SK-N-SH treated with all-trans-retinoic acid at 6 μM for 48 hours (cell line): ENCODE measurements at regions not wholly inside any gene's neighbourhood (a gene's known extent, or its start where the extent isn't known, plus 50 kb on each side); places are given as distances from the start of the nearest gene placed in this dataset.

ENCODE experiments used
- ATAC-seq: fragments of 200-7000 bp; cut with Tn5 transposase; 3 replicates; pipeline ENCODE4 v1.9.1; 2020; ENCODE audit warnings: mild to moderate bottlenecking, moderate library complexity
- ARNTL ChIP-seq: fragments of 450-650 bp; formaldehyde crosslinking; IDR thresholded peaks from 2 replicates; pipeline ENCODE4 v1.5.0; 2020; ENCODE audit warnings: low read depth, mild to moderate bottlenecking, moderate library complexity, borderline replicate concordance
- BACH2 ChIP-seq: fragments of 250-450 bp; sonication (Bioruptor Pico); IDR thresholded peaks from 2 replicates; pipeline ENCODE4 v1.9.0; 2021; ENCODE audit warnings: mild to moderate bottlenecking, borderline replicate concordance
- CREB5 ChIP-seq: fragments of 250-450 bp; sonication (Bioruptor Pico); IDR thresholded peaks from 2 replicates; pipeline ENCODE4 v1.5.1; 2020; ENCODE audit warnings: low read depth, mild to moderate bottlenecking, moderate library complexity
- CSRNP3 ChIP-seq: fragments of 250-450 bp; sonication (Bioruptor Pico); IDR thresholded peaks from 2 replicates; pipeline ENCODE4 v1.5.1; 2021; ENCODE audit warnings: mild to moderate bottlenecking, moderate library complexity
- ESRRG ChIP-seq: fragments of 250-450 bp; sonication (Bioruptor Pico); IDR thresholded peaks from 2 replicates; pipeline ENCODE4 v1.6.1; 2021; ENCODE audit warnings: mild to moderate bottlenecking
- GLIS3 ChIP-seq: fragments of 250-450 bp; sonication (Bioruptor Pico); IDR thresholded peaks from 2 replicates; pipeline ENCODE4 v1.5.0; 2020; ENCODE audit warnings: mild to moderate bottlenecking, moderate library complexity
- ISL1 ChIP-seq: fragments of 250-450 bp; sonication (Bioruptor Pico); IDR thresholded peaks from 2 replicates; pipeline ENCODE4 v2.1.2; 2022; ENCODE audit warnings: mild to moderate bottlenecking, moderate library complexity
- OSR1 ChIP-seq: fragments of 250-450 bp; sonication (Bioruptor Pico); IDR thresholded peaks from 2 replicates; pipeline ENCODE4 v1.8.0; 2022; ENCODE audit warnings: moderate library complexity, mild to moderate bottlenecking, inconsistent platforms
- PATZ1 ChIP-seq: fragments of 250-450 bp; sonication (Bioruptor Pico); IDR thresholded peaks from 2 replicates; pipeline ENCODE4 v1.8.0; 2020; ENCODE audit warnings: mild to moderate bottlenecking, moderate library complexity, borderline replicate concordance
- POU6F1 ChIP-seq: fragments of 250-450 bp; sonication (Bioruptor Pico); IDR thresholded peaks from 2 replicates; pipeline ENCODE4 v1.8.0; 2021; ENCODE audit warnings: low read depth, mild to moderate bottlenecking, moderate library complexity, borderline replicate concordance
- PPARA ChIP-seq: fragments of 250-450 bp; sonication (Bioruptor Pico); IDR thresholded peaks from 2 replicates; pipeline ENCODE4 v1.5.0; 2020; ENCODE audit warnings: mild to moderate bottlenecking, borderline replicate concordance
- RARB ChIP-seq: fragments of 250-450 bp; sonication (Bioruptor Pico); IDR thresholded peaks from 2 replicates; pipeline ENCODE4 v1.8.0; 2021; ENCODE audit warnings: mild to moderate bottlenecking, moderate library complexity
- SNAI2 ChIP-seq: fragments of 250-450 bp; sonication (Bioruptor Pico); IDR thresholded peaks from 2 replicates; pipeline ENCODE4 v1.5.0; 2020; ENCODE audit warnings: mild to moderate bottlenecking, moderate library complexity
- TCF4 ChIP-seq: fragments of 250-450 bp; sonication (Bioruptor Pico); IDR thresholded peaks from 2 replicates; pipeline ENCODE4 v1.8.0; 2021; ENCODE audit warnings: mild to moderate bottlenecking, moderate library complexity, borderline replicate concordance
- TOX ChIP-seq: fragments of 250-450 bp; sonication (Bioruptor Pico); IDR thresholded peaks from 2 replicates; pipeline ENCODE4 v1.8.0; 2021; ENCODE audit warnings: mild to moderate bottlenecking, moderate library complexity, borderline replicate concordance
- TSHZ2 ChIP-seq: fragments of 250-450 bp; sonication (Bioruptor Pico); IDR thresholded peaks from 2 replicates; pipeline ENCODE4 v1.5.0; 2020; ENCODE audit warnings: mild to moderate bottlenecking, moderate library complexity
- ZFP3 ChIP-seq: fragments of 250-450 bp; sonication (Bioruptor Pico); IDR thresholded peaks from 2 replicates; pipeline ENCODE4 v1.5.0; 2020; ENCODE audit warnings: mild to moderate bottlenecking, moderate library complexity
- ZFP30 ChIP-seq: fragments of 450-650 bp; formaldehyde crosslinking; IDR thresholded peaks from 2 replicates; pipeline ENCODE4 v1.5.0; 2022; ENCODE audit warnings: mild to moderate bottlenecking, moderate library complexity
- ZNF565 ChIP-seq: fragments of 450-650 bp; formaldehyde crosslinking; conservative IDR thresholded peaks from 2 replicates; pipeline ENCODE4 v1.5.0; 2020; ENCODE audit warnings: low read depth, mild to moderate bottlenecking, moderate library complexity
- ZNF70 ChIP-seq: fragments of 450-650 bp; formaldehyde crosslinking; IDR thresholded peaks from 2 replicates; pipeline ENCODE4 v1.5.0; 2020; ENCODE audit warnings: mild to moderate bottlenecking, moderate library complexity
- ZNF8 ChIP-seq: fragments of 450-650 bp; formaldehyde crosslinking; IDR thresholded peaks from 2 replicates; pipeline ENCODE4 v1.5.0; 2020; ENCODE audit warnings: mild to moderate bottlenecking, moderate library complexity

GRCh38 chr19:27868007-27868406 lies 1344.9 kb downstream of the UQCRFS1 start:
- TF ChIP-seq BACH2 (CRISPR knock-in tag) (no peak), PATZ1 (CRISPR knock-in tag) (no peak), CREB5 (CRISPR knock-in tag) (no peak), ARNTL (CRISPR knock-in tag) (no peak), RARB (CRISPR knock-in tag) (no peak), GLIS3 (CRISPR knock-in tag) (no peak), POU6F1 (CRISPR knock-in tag) (no peak), PPARA (CRISPR knock-in tag) (no peak), TCF4 (CRISPR knock-in tag) (no peak), OSR1 (no peak), ZNF8 (CRISPR knock-in tag) (no peak), TSHZ2 (no peak), ZNF70 (CRISPR knock-in tag) (no peak), ESRRG (CRISPR knock-in tag) (no peak), TOX (CRISPR knock-in tag) (no peak), SNAI2 (CRISPR knock-in tag) (no peak), CSRNP3 (no peak), ZFP30 (CRISPR knock-in tag) (no peak), ZNF565 (CRISPR knock-in tag) (no peak), ZFP3 (CRISPR knock-in tag) (no peak)
- ATAC-seq, result no peak

- ATAC-seq, result no peak
- TF ChIP-seq ZFP30 (CRISPR knock-in tag), result no peak
- TF ChIP-seq SNAI2 (CRISPR knock-in tag), result no peak
- no peak for TF ChIP-seq PATZ1 (CRISPR knock-in tag)
- TF ChIP-seq TSHZ2, result no peak
- no peak for TF ChIP-seq PPARA (CRISPR knock-in tag)
- no peak for TF ChIP-seq ZFP3 (CRISPR knock-in tag)
- TF ChIP-seq BACH2 (CRISPR knock-in tag), result no peak
- no peak for TF ChIP-seq OSR1
- TF ChIP-seq TOX (CRISPR knock-in tag), result no peak
- no peak for TF ChIP-seq ISL1 (CRISPR knock-in tag)
- no peak for TF ChIP-seq ZNF70 (CRISPR knock-in tag)
- TF ChIP-seq ZNF8 (CRISPR knock-in tag), result no peak
Observed at GRCh38 chr19:27865927-27866777, 1346.8 kb downstream of the UQCRFS1 start.
